HFF-Myc (cell line): ENCODE measurements at regions not wholly inside any gene's neighbourhood (a gene's known extent, or its start where the extent isn't known, plus 50 kb on each side); places are given as distances from the start of the nearest gene placed in this dataset.

Experiments
- DNase-seq: peaks from one replicate; pipeline ENCODE4 v3.0.0-alpha.2; 2011; ENCODE audit warnings: low read depth; ENCODE audit errors: extremely low read depth
- H3K4me3 ChIP-seq: replicated peaks from 2 replicates; pipeline ENCODE4 v1.5.1; 2011; ENCODE audit warnings: low read depth, mild to moderate bottlenecking, control low read depth, low read length
- TF ChIP-seq, protein P1 (sequence below): IDR thresholded peaks from 2 replicates; pipeline ENCODE4 v1.5.1; 2012; ENCODE audit warnings: mild to moderate bottlenecking, low read depth, low read length, control low read depth; ENCODE audit errors: missing control alignments

DNA sequence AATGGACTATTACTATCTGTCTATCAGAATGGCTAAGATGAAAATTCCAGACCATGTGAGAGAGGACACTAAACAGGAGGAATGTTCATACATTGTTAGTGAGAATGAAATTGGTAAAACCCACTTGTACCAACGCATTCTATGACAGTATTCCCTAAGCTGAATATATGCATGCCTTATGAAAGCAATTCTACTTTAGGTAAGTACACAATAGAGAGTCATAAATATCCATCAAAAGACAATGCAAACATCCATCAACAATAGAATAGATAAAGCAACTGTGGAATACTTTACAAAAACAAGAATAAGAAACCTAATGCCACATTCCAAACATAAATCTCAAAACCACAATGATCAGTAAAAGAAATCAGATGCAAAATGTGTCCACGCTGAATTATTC lies 529.3 kb downstream of the ANKRD50 start:
- DNase-seq = no peak
- TF ChIP-seq, protein P1, sequence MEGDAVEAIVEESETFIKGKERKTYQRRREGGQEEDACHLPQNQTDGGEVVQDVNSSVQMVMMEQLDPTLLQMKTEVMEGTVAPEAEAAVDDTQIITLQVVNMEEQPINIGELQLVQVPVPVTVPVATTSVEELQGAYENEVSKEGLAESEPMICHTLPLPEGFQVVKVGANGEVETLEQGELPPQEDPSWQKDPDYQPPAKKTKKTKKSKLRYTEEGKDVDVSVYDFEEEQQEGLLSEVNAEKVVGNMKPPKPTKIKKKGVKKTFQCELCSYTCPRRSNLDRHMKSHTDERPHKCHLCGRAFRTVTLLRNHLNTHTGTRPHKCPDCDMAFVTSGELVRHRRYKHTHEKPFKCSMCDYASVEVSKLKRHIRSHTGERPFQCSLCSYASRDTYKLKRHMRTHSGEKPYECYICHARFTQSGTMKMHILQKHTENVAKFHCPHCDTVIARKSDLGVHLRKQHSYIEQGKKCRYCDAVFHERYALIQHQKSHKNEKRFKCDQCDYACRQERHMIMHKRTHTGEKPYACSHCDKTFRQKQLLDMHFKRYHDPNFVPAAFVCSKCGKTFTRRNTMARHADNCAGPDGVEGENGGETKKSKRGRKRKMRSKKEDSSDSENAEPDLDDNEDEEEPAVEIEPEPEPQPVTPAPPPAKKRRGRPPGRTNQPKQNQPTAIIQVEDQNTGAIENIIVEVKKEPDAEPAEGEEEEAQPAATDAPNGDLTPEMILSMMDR = no peak
- H3K4me3 ChIP-seq = no peak overlapping the region

DNA sequence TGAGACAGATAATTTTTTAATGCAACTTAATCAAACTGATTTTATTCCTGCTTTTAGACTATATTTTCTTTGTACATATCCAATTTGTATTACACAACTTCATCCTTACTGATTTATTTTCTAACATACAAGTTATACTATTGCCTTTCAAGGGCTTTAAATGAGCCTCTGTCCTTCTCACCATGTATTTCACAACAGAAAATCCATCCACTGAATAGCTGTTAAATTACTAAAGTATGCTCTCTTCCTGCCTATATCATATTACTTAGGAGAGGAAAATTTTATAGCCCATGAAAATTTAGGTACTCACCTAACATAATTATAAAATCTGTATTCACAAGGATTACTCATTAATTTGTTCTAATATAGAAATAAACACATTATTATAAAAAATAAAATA lies 528.6 kb downstream of the ANKRD50 start:
- TF ChIP-seq, protein P1 = no peak
- DNase-seq = no peak
- no peak overlapping the region for H3K4me3 ChIP-seq

GRCh38 chr4:124184792-124185191 lies 527.7 kb downstream of the ANKRD50 start:
- DNase-seq = no peak
- TF ChIP-seq, protein P1 = no peak
- H3K4me3 ChIP-seq = no peak overlapping the region

DNA sequence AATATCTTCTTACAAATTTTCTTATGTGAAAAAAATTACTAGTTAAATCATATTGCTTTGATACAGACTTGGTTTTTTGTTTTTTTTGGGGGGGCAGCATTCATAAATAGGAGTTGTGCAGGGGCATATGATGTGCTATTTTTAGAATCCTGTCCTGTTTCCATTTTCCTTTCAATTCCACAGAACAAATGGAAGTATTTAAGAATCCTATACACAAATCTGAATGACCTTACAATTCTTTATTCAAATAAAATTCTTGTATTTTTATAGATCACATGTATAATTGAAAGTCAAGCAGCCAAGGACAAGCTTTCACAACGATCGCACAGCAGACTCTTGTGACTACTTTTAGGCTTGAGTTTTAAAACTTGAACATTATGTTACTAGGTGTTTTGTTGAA lies 523.9 kb downstream of the ANKRD50 start:
- no peak for DNase-seq
- TF ChIP-seq, protein P1 = no peak
- no peak overlapping the region for H3K4me3 ChIP-seq

DNA sequence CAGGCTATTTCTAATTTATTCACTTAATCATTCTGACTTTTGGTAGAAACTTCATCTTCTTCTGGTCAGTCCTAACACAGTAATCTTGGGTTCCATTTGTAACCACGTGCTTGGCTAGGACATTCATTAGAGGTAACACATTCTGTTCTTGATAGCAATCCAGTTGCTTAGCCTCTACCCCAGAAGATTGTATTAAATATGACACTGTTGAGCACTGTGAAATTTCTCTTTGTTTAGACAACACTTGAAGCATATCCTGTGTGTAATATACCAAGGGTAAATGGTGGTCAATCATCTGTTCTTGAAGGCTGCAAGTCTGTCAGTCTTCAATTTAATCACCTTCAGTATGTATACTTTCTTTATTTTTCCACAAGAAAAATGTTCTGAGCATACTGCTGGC lies 523.0 kb downstream of the ANKRD50 start:
- DNase-seq = no peak

GRCh38 chr4:124191329-124191728 lies 521.2 kb downstream of the ANKRD50 start:
- TF ChIP-seq, protein P1 = no peak
- no peak for DNase-seq

More for the DNA sequence above, 523.0 kb downstream of the ANKRD50 start:
- H3K4me3 ChIP-seq = no peak overlapping the region
- TF ChIP-seq, protein P1 = no peak

DNA sequence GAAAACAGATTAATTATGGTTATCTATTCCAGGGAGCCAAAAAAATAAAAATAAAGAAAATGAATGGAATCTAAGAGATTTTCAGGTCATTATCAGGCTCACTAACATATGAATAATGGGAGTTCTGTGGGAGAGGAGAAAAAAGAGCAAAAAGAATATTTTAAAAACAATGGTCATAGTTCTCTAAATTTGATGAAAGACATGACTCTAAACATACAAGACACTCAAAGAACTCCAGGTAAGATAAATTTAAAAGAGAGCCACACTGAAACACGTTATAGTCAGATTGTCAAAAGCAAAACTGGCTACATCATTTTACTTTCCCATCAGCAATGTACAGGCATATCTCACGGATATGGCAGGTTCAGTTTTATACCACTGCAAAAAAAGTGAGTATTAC lies 520.0 kb downstream of the ANKRD50 start:
- TF ChIP-seq, protein P1 = no peak
- H3K4me3 ChIP-seq = no peak overlapping the region
- no peak for DNase-seq

More at GRCh38 chr4:124191329-124191728, 521.2 kb downstream of the ANKRD50 start:
- no peak overlapping the region for H3K4me3 ChIP-seq
